Renal pelvis (tissue), 1 donor: ENCODE measurements at regions not wholly inside any gene's neighbourhood (a gene's known extent, or its start where the extent isn't known, plus 50 kb on each side); places are given as distances from the start of the nearest gene placed in this dataset.

Source experiments
- DNase-seq: peaks from one replicate; pipeline ENCODE4 v3.0.0-alpha.2; 2013

GRCh38 chr20:21033817-21034216, 72.3 kb downstream of the LINC00237 start:
- no peak for DNase-seq

DNA sequence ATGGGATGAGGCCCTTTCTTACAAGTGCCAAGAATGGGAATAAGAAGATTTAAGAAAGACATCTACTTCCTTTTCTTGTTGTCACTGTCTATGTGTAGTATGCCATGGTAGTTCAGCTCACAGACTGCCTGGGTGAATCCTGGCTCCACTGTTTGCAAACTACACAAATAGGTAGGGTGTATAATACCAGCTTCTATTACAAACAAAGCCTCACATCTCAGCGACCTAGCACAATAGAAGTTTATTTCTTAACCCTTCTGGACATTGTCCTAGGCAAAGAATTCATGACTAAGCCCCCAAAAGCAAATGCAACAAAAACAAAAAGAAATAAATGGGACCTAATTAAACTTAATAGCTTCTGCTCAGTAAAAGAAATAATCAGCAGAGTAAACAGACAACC, 74.5 kb downstream of the LINC00237 start:
- DNase-seq, result no peak

- no peak for DNase-seq
Observed at GRCh38 chr20:21029341-21029740, 76.8 kb downstream of the LINC00237 start.

- no peak for DNase-seq
Observed at GRCh38 chr20:21028921-21029320, 77.2 kb downstream of the LINC00237 start.

GRCh38 chr20:21028436-21028835, 77.7 kb downstream of the LINC00237 start:
- no peak for DNase-seq

GRCh38 chr20:21027569-21027968, 78.6 kb downstream of the LINC00237 start:
- DNase-seq, result no peak

DNA sequence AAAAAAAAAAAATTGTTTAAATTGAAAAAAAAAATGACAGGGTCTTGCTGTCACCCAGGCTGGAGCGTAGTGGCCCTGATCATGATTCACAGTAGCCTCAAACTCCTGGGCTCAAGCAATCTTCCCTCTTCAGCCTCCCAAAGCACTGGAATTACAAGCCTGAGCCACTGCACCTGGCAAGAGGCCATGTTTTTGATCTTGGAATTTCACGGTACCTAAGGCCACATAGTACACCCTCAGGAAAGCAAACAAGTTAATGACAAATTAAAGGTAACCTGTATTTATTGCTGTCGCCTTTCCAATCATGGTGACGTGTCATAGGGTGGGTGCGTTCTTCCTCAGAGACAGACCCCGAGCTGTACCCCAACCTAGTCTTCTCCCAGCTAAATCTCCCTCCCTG, 79.2 kb downstream of the LINC00237 start:
- DNase-seq, result no peak

- DNase-seq, result no peak
Observed at GRCh38 chr20:21024420-21024819, 81.7 kb downstream of the LINC00237 start.

- no peak for DNase-seq
Observed at GRCh38 chr20:21022925-21023324, 83.2 kb downstream of the LINC00237 start.

DNA sequence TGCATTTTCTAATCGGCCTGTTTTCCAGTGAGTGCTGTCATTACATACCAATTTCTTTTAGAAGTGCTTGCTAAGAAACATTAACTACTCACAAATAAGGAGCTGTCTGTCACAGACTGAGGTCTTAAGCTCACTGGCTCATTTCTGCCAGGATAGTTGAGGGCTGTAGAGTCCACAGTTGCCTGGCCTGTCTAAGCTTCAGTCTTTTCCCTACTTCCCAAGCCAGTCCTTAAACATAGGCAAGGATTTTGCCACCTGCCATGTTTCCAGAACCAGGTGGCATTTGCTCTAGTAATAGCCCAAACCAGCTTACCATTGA, 84.7 kb downstream of the LINC00237 start:
- DNase-seq, result no peak

DNA sequence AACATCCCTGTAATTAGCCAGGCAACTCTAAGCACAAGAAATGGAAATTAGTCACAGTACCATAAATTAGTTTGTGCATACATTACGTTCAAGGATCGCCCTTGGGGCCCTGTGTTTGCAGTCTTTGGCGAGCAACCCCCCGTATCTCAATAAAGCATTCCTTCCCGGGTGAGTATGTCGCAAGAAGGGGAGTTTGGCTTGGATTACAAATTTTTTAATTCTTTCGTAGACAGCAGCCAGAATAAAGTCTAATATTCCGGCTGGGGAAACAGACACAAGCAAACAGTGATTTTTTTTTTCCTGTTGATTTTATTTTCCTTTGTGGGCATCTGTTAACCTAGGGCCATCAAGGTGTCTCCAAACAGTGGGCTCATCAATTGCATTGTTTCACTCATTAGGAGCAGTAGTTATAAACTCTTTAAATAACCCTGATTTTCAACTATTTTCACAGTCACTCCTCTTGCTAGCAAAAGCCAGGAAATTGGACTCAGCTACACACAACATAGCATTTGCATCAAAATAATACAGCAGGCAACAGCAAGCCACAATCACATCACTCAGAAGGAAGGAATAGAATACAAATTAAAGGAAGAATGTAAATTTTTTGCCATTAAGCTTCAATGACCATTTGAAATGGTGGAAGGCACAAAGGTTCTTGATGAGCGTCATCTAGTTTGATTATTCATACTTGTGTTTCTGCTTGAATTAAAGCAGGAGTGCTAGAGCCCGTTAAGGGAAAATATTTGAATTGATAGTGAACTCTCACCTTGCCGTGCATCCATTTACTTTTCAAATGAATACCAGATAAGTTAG, 85.3 kb downstream of the LINC00237 start:
- no peak for DNase-seq

- no peak for DNase-seq
Observed at GRCh38 chr20:21019814-21020658, 86.1 kb downstream of the LINC00237 start.

DNA sequence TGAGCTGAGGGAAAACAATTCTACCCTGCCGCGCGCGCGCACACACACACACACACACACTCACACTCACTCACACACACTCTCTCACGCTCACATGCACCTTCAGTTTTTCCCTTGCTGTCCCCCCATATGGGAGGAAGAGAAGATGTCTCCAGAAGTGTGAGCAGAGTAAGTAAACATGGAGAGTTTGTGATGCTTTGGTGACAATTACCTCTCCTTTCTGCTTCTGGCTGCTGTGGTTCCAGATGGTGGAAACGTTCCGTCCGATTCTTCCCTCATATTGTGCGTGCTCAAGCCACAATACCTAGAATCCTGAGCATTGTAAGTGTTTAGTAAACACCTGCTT, 86.7 kb downstream of the LINC00237 start:
- no peak for DNase-seq

- no peak for DNase-seq
Observed at GRCh38 chr20:21018576-21018975, 87.6 kb downstream of the LINC00237 start.

DNA sequence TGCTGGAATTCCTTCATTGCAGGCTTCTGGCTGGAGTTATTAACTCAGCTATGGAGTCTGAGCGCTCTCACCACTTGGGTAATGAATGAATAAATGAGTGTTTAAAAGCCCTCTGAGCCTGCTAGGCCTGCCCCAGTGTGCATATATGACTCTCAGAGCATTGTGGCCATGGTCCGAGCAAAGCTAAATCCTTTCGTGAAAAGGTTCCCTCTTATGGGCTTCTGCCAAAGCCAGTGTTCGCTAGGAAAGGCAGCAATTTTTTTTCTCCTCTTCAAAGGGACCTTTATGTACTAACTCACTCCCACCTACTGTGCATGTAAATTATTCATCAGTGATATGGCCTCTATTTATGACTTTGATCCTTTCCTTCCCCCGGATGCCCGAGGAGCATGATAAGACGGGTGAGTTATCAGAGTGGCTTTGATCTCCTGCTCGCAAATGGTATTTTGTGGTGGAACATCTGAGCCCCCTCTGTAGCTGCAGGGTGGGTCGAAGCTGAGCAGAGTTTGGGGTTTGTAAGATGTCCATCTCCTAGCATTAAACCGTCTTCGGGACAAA, 88.6 kb downstream of the LINC00237 start:
- no peak for DNase-seq

GRCh38 chr20:21016751-21017150, 89.4 kb downstream of the LINC00237 start:
- no peak for DNase-seq

DNA sequence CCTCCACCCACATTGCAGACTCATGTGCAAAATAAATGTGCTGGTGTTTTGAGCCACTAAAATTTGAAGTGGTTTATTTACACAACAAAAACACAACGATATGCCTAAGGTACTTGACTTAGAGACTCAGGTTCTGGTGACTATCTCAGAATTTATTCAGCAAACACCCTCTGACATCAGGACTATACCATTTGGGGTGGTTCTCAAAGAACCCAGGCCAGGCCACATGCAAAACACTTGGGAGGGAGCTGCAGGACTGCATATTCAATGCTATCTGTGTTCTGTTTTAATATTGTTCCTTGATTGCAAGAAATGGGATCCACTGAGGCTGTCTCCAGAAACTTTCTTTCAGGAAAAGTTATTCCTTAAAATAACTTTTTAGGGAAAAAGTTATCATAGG, 91.6 kb downstream of the LINC00237 start:
- no peak for DNase-seq

DNA sequence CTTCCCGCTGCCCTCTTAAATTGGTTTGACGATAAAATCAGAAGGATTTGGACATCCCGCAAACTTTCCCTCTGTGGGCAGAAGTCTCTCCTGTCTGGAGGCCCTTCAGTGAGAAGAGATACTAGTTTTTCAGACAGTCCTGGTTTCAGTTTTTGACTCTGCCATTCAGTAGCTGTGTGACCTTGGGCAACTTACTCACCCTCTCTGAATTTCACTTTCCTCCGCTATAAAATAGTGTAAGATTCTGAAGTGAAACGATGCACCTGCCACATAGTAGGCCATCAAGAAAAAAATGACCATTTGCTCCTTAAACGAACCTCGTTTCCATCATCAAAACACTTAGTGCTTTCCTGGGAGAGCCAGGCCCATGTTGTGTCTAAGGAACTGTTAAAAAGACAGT, 97.2 kb downstream of the LINC00237 start:
- no peak for DNase-seq

GRCh38 chr20:21006611-21007010, 99.5 kb downstream of the LINC00237 start:
- DNase-seq, result no peak

GRCh38 chr20:21004386-21005076, 101.6 kb downstream of the LINC00237 start:
- no peak for DNase-seq

GRCh38 chr20:21003902-21004301, 102.3 kb downstream of the LINC00237 start:
- DNase-seq, result no peak

GRCh38 chr20:21002486-21002885, 103.7 kb downstream of the LINC00237 start:
- DNase-seq, result no peak

GRCh38 chr20:20993372-20993771, 112.8 kb downstream of the LINC00237 start:
- no peak for DNase-seq
